Lower lobe of right lung (tissue), 2 donors: ENCODE measurements at regions not wholly inside any gene's neighbourhood (a gene's known extent, or its start where the extent isn't known, plus 50 kb on each side); places are given as distances from the start of the nearest gene placed in this dataset.

Experiments
- ATAC-seq, 2 donors: fragments of 200-7000 bp; cut with Tn5 transposase; one replicate each; pipeline ENCODE4 v1.9.1; 2020 to 2022; ENCODE audit warnings: mild to moderate bottlenecking in 2 of 2, moderate library complexity in 2 of 2
- DNase-seq: peaks from one replicate; pipeline ENCODE4 v3.0.0-alpha.2; 2020
- H3K27ac ChIP-seq: fragments of 200-600 bp; one replicate; pipeline ENCODE4 v1.8.0; 2022
- H3K27me3 ChIP-seq: fragments of 200-600 bp; one replicate; pipeline ENCODE4 v1.8.0; 2022; ENCODE audit warnings: low read depth
- H3K36me3 ChIP-seq: fragments of 200-600 bp; one replicate; pipeline ENCODE4 v1.8.0; 2022; ENCODE audit warnings: mild to moderate bottlenecking
- H3K4me1 ChIP-seq: fragments of 200-600 bp; one replicate; pipeline ENCODE4 v1.8.0; 2022
- H3K4me3 ChIP-seq: fragments of 200-600 bp; one replicate; pipeline ENCODE4 v1.8.0; 2022; ENCODE audit warnings: mild to moderate bottlenecking
- H3K9me3 ChIP-seq: fragments of 200-600 bp; one replicate; pipeline ENCODE4 v1.8.0; 2022
- CTCF ChIP-seq: fragments of 200-600 bp; IDR thresholded peaks from one replicate; pipeline ENCODE4 v1.8.0; 2022; ENCODE audit warnings: antibody characterized with exemption, mild to moderate bottlenecking
- intact Hi-C: fragments of 100-400 bp; cut with DNase I; formaldehyde crosslinking; loops from one replicate; pipeline ENCODE4 v1.11.0; 2022
- donor health status: DM: no; HTN: yes; CAD: no; lungs with severe emphysema.

DNA sequence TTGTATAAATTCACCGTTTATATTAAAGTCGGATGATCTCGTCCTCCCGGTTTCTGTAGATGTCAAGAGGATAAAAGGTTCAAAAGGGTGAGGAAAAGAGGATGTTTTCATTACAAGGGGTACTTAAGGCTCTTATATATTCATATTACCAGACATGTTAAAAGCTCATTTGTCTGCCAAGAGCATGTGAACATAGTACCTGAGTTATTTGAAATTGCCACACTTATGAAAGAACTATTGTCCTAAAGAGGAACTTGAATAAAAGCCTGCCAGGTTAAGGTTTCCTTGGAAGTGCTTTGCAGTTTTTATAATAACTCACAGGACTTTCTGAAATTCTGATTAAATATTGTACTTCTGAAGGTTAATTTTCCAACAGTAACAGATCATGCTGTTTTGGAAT, 1915.1 kb downstream of the MAT2B start:
- no peak overlapping the region for H3K27ac ChIP-seq
- H3K4me1 ChIP-seq, result no peaks in the 10 kb centered on the region
- intact Hi-C loops, result no loop called here
- no peak for ATAC-seq
- H3K9me3 ChIP-seq, result no peaks in the 10 kb centered on the region
- no peak overlapping the region for H3K4me3 ChIP-seq
- DNase-seq, result no peak
- no peaks in the 10 kb centered on the region for H3K36me3 ChIP-seq
- H3K27me3 ChIP-seq, result no peaks in the 10 kb centered on the region
- TF ChIP-seq CTCF, result no peak

DNA sequence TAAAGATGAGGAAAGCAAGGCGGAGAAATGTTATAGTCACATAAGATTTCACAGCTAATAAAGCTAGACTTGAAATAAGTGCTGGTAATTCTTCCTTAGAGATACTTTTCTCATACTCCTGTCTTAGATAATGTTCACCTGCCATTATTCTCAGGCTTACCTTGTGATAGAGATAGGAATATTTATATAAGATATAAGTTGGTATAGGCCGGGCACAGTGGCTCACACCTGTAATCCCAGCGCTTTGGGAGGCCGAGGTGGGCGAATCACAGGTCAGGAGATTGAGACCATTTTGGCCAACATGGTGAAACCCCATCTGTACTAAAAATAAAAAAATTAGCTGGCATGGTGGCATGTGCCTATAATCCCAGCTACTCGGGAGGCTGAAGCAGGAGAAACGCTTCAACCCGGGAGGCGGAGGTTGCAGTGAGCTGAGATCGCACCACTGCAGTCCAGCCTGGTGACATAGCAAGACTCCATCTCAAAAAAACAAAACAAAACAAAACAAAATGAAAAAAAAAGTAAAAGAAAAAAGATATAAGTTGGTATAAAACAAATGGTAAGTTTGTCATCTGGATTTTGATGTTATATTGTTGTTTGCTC, 1918.4 kb downstream of the MAT2B start:
- Histone ChIP-seq H3K36me3 (no peaks in the 10 kb centered on the region), H3K4me3 (no peak overlapping the region), H3K27ac (no peak overlapping the region), H3K4me1 (no peaks in the 10 kb centered on the region), H3K9me3 (no peaks in the 10 kb centered on the region), H3K27me3 (no peaks in the 10 kb centered on the region)
- TF ChIP-seq CTCF, result no peak
- ATAC-seq (no peak), DNase-seq (no peak)
- intact Hi-C loops, result no loop called here

DNA sequence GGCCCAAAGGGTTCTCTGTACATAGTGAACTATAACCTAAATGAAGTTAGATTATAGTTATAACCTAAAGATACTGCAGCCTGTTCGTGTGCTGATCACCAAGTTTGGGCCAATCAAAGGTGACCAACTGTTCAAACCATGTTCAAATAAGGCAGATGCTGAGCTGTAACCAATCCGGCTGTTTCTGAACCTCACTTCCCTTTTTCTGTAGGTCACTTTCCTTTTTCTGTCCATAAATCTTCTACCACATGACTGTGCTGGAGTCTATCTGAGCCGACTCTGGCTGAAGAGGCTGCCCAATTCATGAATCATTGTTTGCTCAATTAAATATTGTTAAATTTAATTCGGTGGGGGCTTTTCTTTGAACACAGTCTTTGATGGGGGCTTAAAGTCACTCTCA, 1920.2 kb downstream of the MAT2B start:
- intact Hi-C loops, result no loop called here
- TF ChIP-seq CTCF, result no peak
- Histone ChIP-seq H3K27ac (no peak overlapping the region), H3K27me3 (no peaks in the 10 kb centered on the region), H3K4me3 (no peak overlapping the region), H3K36me3 (no peaks in the 10 kb centered on the region), H3K4me1 (no peaks in the 10 kb centered on the region), H3K9me3 (no peaks in the 10 kb centered on the region)
- no peak for ATAC-seq
- DNase-seq, result no peak

DNA sequence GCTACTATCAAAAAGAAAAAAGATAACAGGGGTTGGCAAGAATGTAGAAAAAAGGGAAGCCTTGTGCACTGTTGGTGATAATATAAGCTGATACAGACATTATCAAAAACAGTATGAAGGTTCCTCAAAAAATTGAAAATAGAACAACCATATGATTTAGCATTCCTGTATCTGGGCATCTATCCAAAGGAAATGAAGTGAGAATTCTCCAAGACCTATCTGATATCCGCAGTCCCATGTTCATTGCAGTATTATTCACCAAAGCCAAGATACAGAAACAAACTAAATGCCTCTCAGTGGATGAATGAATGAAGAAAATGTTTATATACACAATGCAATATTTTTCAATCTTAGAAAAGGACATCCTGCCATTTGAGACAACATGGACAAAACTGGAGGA, 1943.3 kb downstream of the MAT2B start:
- ATAC-seq (no peak), DNase-seq (no peak)
- intact Hi-C loops, result no loop called here
- no peaks in the 10 kb centered on the region for H3K9me3 ChIP-seq
- no peak overlapping the region for H3K27ac ChIP-seq
- no peaks in the 10 kb centered on the region for H3K36me3 ChIP-seq
- no peak for TF ChIP-seq CTCF
- H3K4me3 ChIP-seq, result no peak overlapping the region
- no peaks in the 10 kb centered on the region for H3K27me3 ChIP-seq
- H3K4me1 ChIP-seq, result no peaks in the 10 kb centered on the region

DNA sequence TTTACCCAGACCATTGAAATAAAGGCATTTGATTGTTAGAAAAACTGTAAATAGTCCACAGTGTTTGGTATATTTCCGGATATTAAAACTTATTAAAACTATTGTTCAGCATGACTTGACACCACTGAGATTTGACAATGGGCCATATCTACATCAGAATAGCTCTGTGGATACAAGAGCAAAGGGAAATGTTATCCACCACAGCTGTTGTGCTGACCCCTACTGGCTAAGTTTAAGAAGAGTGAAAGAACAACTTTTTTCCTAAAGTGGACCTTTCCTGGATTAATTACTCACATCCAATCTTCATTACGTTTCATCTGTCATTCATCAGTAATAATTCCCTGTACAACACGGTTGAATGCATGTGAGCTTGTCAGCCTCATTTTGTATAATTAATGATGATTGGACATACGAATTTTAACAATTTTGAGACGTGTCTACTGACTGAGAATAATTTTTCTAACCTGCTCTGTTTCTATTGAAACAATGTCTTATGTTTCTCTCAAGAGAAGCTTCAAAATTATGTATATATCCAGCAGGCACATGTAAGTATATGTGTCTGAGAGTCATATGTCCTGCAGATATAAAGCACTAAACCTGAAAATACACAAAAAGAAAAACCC, 1952.6 kb downstream of the MAT2B start:
- Histone ChIP-seq H3K4me3 (no peak overlapping the region), H3K9me3 (no peaks in the 10 kb centered on the region), H3K4me1 (no peaks in the 10 kb centered on the region), H3K27ac (no peak overlapping the region), H3K36me3 (no peaks in the 10 kb centered on the region), H3K27me3 (no peaks in the 10 kb centered on the region)
- TF ChIP-seq CTCF, result peak; percentile 48
- ATAC-seq (peak in 1 of 2 donors; percentile 46), DNase-seq (no peak)
- intact Hi-C loops, result no loop called here
